Pons (tissue), 1 donor: ENCODE measurements at regions not wholly inside any gene's neighbourhood (a gene's known extent, or its start where the extent isn't known, plus 50 kb on each side); places are given as distances from the start of the nearest gene placed in this dataset.

Experiments used
- DNase-seq: peaks from one replicate; pipeline ENCODE4 v3.0.0-alpha.2; 2016; ENCODE audit warnings: low spot score

DNA sequence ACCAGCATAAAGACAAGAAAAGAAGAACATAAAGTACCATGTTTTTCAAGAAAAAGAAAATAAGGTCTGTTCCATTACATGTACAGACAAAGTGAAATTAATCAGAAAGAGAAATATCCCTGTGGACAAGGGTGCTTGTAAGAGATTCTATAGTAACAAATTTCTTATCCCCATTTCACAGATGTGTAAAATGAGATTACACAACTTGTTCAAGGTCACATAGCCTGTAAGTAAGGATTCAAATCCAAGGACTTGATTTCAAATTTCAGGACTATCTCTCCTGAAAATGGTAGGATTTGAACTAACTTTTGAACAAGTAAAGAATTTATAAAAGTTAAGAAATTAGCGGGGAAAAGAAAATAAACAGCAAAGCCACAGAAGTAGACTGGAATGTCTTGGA lies 248.2 kb upstream of the SLC39A10 start:
- DNase-seq = no peak

DNA sequence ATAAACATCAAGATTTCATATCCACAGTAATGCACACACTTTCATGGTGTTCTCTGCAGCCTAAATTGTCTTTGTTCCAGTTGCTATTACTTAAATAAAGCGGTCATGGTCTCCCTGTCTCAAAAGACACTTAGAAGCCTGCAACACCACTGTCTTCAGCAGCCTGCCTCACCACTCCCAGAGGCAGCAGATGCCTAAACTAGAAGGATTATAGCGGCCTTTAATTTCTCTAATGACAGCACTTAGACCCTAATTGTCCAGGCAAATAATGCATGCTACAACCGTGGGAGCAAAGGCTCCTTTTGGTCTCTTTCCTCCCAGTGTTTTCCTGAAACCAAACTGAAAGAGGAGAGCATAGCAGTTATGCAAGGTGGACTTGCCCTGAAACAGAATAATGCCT lies 248.8 kb upstream of the SLC39A10 start:
- DNase-seq = no peak

DNA sequence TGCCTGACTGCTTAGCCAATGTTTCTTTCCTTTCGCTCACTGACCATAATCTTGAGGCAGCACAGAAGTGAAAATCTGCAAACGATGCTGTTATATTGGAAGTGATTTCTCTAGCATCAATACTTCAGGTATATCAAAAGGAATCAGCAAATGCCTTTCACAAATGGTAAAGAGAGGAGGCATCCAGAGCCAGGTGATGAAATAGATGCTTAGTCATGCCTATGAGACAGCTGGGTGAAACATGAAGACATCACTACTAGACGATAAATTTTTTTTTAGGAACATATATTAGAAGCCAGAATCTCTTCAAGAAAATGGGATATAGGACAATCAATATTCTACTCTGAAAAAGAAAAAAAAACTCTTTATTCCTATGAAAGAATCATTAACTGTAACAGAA lies 249.2 kb upstream of the SLC39A10 start:
- no peak for DNase-seq

- no peak for DNase-seq
These were observed 250.0 kb upstream of the SLC39A10 start for GRCh38 chr2:195406886-195407603.

GRCh38 chr2:195404651-195405050 lies 252.4 kb upstream of the SLC39A10 start:
- no peak for DNase-seq

DNA sequence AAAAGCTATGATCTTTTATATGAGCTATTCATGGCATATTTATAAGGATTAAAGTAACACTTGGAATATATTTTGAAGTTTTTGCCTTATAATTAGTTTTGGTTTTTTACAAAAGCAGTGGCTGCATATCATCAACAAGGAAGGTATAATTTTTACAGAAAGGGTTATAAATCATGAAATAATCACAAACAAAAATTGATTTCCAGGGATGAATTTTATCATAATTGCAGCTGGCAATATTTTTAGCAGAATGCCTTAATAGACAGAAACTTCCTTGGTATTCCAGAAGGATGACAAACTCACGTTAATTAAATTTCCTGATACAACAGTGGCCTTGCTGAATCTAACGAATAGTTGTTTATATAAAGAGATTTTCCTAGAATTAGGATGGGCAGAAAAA lies 260.5 kb upstream of the SLC39A10 start:
- no peak for DNase-seq

DNA sequence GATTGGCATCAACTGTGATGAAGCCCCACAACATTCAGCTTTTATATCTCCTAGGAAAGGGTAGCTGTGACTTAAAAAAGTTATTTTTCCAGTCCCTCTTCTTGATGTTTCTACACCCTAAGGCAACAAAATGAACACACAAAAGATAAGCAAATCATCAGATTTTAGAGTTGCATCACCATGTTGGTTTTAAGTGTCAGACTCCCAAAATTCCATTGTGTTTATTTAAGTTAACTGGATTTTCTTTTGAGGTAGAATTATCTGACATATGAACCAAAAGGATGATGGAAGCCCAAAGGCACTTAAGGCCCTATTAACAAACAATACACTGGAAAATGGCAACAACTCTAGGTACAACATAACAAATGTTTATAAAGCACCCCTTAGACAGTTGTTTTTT lies 261.7 kb upstream of the SLC39A10 start:
- no peak for DNase-seq

GRCh38 chr2:195392446-195393336 lies 264.3 kb upstream of the SLC39A10 start:
- DNase-seq = no peak

DNA sequence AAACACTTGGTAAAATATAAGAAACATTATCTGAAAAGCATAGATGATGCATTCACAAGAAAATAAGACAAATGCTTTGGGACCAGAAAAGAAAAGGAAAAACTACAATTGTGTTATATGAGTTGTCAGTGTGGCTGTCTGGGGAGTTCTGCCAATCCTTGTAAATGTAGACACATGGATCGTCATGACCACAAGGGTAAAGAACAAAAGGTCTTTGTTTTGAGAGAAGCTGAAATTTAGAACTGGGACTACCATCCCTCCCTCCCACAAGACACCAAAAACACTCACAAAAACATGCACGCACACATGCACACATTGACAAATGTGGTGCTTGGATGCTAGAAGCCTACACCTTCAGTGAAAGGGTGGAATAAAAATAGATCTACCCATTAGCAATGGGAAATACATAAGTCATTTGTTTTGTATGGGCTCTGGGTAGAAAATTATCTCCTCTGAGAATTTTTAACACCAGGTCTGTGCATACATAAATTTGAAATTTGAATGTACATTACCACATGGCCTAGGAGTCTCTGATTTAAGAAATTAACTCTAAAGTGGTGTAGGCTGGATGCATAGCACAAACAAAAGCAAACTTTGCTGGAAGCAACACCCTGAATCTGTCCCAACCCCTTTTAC lies 266.2 kb upstream of the SLC39A10 start:
- DNase-seq = peak; percentile 92

GRCh38 chr2:195388028-195388427 lies 269.0 kb upstream of the SLC39A10 start:
- DNase-seq = no peak

DNA sequence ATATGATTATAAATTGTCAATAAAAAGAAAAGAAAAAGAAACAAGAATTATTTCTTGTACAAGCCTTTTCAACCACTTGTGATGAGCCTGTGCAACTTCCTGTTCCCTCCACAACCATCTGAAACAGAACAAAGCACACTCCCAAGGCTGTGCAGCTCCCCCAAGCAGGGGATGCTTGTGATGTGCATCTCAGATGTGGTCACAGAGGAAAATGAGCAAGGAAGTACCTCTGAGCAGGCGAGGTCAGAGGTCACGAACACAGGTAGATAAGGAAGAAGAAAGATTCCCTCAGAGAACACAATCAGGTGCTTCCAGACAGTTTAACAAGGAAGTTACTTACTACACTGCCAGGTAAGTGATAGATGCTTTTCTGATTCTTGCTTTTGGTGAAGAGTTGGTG lies 274.8 kb upstream of the SLC39A10 start:
- no peak for DNase-seq

GRCh38 chr2:195370167-195370943 lies 286.7 kb upstream of the SLC39A10 start:
- no peak for DNase-seq

DNA sequence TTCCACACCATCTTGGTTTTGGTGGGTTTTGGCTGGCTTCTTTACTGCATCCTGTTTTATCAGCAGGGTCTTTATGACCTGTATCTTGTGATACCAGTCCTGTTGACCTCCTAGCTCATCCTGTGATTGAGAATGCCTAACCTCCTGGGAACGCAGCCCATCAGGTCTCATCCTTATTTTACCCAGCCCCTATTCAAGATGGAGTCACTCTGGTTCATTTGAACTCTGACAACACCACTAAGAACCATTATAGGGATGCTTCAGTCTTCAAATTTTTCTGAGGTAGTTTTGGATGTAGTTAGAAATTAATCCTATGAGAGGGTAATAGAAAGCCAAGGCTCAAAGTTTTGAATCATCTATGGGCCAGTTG lies 287.8 kb upstream of the SLC39A10 start:
- no peak for DNase-seq

GRCh38 chr2:195368249-195369217 lies 288.5 kb upstream of the SLC39A10 start:
- DNase-seq = no peak

DNA sequence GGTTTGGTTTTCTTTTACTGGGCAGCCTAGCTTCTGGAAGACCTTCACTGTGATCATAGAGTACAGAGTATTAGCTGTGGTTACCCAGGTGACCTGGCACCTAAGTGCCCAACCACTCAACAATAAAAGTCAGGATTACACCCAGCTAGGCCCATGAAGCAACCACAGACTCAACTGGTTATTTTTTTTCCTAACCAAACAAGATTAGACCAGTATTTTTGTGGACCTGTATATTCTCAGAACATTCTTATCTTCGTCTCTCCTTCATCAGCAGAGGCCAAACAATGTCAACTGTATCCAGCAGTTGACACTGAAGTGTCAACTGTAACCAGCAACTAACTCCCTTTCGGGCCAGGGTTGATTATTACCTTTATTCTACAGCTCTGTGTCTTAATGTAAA lies 289.2 kb upstream of the SLC39A10 start:
- DNase-seq = no peak

DNA sequence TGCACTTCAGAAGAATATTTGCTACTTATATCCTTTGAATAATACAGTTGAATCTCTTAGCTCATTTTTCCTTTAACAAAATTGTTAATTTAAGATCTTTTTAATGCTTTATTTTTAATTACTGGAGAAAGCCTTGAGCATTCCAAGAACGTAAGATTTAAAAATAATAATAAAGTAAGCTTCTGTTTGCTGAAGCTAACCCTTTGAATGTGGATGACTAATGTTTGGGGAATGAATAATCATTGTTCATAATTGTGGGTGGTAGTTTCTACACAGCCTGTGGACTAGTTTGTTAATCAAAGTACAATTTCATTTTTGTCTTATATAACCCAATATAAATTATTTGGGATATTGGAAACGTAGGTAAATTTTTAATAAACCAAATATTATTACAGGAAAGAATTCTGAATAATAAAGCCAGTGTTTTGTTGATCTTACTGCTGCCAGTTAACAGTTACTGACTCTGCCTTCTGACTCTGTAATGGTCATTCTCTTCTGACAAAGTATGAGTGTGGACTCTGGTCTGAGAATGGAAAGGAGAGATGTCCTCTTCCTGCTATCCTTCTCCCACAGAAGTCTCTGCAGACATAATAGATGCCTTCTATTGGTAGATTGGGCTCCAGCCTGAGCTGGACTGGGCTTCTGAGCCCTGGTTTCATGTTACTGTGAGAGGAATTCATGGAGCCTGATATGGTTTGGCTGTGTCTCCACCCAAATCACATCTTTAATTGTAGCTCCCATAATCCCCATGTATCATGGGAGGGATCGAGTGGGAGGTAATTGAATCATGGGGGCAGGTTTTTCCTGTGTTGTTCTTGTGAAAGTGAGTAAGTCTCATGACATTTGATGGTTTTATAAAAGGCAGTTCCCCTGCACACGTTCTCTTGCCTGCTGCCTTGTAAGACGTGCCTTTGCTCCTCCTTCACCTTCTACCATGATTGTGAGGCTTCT lies 292.7 kb upstream of the SLC39A10 start:
- DNase-seq = no peak

DNA sequence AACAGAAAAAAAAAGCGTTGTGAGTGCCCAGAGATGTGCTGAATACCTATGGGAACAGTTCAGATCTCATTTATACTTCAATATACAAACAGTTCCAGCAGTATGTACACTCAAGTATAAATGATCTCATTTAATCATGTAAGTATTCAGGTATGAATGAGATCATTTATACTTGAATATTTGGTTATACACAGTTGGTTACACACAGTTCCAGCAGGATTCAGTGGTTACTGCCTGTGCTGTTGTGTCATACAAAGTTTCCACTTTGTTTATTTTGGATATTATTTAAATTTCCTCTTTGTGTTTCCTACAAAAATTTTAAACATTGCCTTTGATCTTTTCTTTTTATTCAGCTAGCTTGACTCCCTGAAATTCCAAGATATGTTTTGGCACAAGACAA lies 293.5 kb upstream of the SLC39A10 start:
- no peak for DNase-seq

- DNase-seq = no peak
These were observed 296.8 kb upstream of the SLC39A10 start for GRCh38 chr2:195360242-195360641.

- no peak for DNase-seq
These were observed 297.8 kb upstream of the SLC39A10 start for GRCh38 chr2:195359043-195359735.
